ENCODE measurements at regions not wholly inside any gene's neighbourhood (a gene's known extent, or its start where the extent isn't known, plus 50 kb on each side); places are given as distances from the start of the nearest gene placed in this dataset.

DNA sequence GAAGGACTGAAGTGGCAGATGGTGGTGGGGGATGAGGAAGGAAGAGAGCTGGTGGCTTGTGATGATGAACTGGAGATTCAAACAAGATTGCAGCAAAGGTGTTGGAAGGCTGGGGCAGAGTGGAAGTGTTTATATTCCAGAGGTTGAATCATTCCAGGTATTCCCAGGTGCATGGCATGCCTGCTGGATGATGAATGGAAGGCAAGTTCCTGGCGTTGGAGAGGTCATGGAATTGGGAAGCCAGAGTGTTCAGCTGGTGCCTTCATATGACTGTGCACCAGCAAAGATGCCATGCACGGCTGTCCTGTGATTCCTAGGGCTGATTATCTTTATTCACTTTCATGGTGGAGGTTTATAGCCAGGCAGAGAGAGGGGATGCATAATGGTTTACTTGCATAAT is 135.8 kb upstream of the PUDP start:
- no peak for DNase-seq (ENCODE audit: low spot score)

GRCh38 chrX:7280520-7280919 is 132.6 kb upstream of the PUDP start:
- DNase-seq (ENCODE audit: low spot score) = no peak

DNA sequence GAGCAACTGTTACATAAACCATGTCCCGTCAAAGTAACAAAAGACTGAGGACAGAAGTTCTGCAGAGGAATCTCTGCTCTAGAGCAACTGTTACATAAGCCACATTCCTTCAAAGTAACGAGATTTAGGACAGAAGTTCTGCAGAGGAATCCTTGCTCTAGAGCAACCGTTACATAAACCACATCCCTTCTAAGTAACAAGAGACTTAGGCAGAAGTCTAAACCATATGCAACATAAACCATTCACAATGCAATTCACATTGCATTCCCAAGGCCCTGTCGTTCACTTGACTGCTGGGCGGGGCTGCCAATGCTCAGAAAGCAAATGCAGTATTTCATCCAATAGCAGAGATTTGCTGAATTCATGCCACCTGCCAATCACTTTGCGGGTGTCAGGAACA is 124.4 kb upstream of the PUDP start:
- DNase-seq (ENCODE audit: low spot score) = no peak

DNA sequence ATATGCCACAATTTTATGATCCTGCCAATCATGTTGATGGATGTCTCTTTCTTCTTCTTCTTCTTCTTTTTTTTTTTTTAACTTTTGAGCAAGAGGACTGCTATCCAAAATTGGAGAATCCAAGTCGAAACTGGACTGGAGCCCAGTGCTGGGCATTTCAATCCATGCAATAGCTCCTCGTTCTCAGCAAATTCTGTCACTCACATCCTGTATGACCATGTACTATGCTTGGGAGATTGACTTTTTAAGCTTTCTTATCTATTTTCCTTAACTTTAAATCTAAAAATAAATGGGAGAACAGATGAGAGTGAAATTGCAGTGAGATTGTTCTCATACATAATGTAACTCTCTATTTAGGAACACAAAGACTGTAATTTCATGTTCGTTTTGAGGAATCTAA is 123.0 kb upstream of the PUDP start:
- no peak for DNase-seq (ENCODE audit: low spot score)

DNA sequence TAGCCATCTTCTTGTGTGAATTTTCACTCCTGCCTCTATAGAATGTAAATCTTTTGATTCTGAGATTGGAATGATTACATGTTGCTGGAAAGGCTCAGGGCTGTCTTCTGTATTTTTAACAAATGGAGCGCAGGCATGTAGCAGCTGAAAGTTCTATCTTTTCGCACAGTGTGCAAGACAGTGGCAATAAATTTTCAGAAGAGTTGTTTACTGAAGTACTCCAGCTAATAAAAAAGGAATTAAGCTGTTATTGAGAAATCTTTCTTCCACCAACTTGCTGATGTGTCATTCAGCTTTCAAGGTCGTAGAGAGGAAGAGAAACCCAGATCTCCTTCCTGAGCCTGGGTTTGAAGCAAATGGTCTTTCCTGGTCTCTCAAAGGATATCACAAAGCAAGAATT is 122.0 kb upstream of the PUDP start:
- no peak for DNase-seq (ENCODE audit: low spot score)

- DNase-seq (ENCODE audit: low spot score) = no peak
Measured at GRCh38 chrX:7269589-7269988, 121.6 kb upstream of the PUDP start.

DNA sequence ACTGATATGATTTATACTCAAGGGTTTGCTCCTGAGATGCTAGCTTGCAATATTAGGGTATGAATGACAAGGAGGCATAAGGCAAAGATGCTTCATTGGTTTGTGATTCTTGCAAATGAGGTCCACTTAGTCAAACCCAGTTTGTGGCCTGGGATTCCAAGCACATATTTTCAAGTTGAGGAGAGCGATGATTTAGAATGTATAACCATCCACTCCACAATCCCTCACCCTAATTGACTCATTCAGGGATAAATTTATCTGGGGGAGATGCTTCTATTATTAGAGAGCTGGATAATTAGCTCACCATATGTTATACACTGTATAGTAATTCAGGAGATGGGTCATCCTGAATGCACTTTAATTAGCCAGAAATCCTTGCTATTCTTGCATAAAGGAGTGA is 118.3 kb upstream of the PUDP start:
- no peak for DNase-seq (ENCODE audit: low spot score)

DNA sequence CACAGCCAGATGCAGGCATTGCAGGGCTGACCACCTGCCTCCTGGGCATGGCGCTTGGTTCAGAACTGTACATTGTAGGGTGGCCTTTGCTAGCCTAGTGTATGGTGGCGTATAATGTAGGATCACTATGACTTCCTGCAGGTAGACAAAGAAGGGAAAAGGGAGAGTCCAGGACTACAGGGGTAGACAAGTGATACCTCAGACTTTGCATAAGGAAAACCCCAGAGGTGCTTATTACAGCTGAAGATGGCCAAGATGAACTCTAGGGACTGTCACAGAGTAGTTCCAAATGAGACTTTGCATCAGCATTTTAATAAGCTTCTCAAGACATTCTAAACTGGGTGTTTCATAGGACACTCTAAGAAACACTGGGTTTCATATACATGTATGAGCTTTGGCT is 116.4 kb upstream of the PUDP start:
- DNase-seq (ENCODE audit: low spot score) = no peak

DNA sequence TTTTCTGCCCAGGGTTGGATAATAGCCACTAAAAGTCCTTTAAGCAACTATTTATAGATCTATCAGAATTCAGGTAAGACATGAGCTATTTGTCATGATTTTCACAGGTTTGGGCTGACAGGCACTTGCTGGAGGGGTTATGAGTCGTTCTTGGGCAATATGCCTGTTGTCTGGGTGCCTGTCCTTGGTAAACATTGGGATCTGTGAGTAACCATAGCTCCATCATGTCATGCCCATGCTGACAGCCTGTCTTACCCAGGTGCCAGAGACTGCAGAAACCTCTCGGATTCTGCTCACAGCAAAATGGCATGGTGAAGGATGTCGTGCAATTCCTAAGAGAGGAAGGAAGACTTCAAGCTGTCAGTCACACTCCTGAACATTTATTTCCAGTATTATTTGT is 116.0 kb upstream of the PUDP start:
- no peak for DNase-seq (ENCODE audit: low spot score)

- no peak for DNase-seq (ENCODE audit: low spot score)
Measured at GRCh38 chrX:7263330-7263729, 115.4 kb upstream of the PUDP start.

DNA sequence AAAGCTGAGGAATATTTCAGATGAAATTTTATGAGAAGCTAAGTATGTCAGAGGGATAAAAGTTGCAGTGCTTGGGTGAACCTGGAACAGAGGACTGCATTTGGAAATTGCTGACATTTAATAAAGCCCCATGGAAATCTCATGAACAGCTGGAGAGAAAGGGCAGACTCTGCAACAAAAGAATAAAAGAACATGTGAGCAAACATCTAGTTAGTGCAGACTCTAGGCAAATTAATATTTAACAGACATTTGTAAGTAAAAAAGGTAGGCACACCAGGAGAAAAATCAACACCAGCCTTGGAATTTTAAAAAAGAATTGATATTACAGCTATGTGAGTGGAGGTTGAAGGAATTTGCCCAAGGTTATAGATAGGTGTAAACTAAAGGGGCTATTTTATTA is 114.6 kb upstream of the PUDP start:
- DNase-seq (ENCODE audit: low spot score) = no peak

- DNase-seq (ENCODE audit: low spot score) = no peak
Measured at GRCh38 chrX:7261672-7262332, 113.8 kb upstream of the PUDP start.

DNA sequence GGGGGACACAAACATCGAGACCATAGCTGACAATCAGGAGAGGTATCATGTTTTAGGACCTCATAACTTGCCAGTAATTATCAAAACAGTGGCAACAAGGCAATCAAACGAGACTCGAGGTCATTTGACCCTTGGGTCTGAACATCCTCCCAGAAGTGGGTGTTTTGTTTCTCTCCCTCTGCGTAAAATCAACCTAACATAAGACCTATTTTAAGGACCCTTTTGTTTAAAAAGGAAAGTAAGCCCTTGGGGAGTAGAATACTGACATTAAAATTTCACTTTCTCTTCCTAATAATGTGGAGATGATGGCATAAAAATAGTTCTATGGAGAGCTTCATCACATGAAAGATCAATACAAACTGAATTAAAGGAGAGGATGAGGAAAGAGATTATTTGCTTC is 106.2 kb upstream of the PUDP start:
- DNase-seq (ENCODE audit: low spot score) = no peak

DNA sequence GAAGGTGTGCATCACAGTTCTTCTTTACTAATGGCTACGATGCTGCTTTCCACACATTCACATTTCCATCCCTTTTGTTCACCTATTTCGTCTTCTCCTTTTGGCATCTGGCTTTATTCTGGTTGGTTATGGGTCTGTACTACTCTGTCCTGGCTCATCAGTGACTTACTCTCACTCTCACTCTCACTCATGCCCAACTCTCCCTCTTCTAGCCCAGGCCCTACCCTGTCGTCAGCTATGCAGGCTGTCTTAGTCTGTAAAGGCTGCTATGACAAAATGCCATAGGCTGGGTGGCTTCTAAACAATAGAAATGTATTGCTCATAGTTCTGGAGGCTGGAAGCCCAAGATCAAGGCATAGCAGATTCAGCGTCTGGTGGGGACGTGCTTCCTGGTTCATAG is 105.6 kb upstream of the PUDP start:
- no peak for DNase-seq (ENCODE audit: low spot score)

- DNase-seq (ENCODE audit: low spot score) = no peak
Measured at GRCh38 chrX:7252013-7252610, 104.2 kb upstream of the PUDP start.

DNA sequence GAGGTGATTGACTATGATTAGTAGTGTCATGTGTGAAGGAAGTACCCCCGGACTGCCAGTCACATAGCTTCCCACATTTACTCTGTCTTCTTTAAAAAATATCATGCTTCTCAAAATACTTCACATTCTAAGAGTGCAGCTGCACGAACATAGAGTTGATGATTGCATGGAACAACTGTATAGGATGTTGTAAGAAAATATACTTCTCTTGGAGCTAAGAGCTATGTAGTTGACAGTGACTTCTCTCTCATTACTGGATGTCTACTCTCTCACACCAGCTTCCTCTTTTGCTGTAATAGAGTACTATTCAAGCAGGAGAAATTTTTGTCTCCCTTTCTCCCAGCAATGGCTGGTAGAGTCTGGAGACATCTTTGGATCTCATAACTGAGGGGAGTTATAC is 99.4 kb upstream of the PUDP start:
- no peak for DNase-seq (ENCODE audit: low spot score)

GRCh38 chrX:7244405-7244804 is 96.5 kb upstream of the PUDP start:
- DNase-seq (ENCODE audit: low spot score) = no peak

DNA sequence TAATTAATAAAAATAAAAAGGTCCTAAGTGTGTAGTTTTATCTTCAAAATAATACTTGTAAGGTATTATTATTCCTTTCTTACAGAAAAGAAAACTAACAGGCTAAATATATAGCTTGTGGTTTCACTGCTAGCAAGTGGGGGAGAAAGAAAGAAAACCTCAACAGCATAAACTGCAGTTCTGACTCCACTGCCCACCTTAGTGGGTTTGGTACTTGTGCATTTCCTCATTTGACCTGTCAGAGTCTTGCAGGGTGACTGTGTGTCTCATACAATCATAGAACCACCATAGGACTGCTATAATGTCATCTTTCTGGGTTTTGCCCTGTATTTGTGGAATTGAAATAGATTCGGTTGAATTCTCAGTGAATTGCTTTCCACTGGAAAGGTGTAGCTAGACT is 94.7 kb upstream of the PUDP start:
- DNase-seq (ENCODE audit: low spot score) = no peak

DNA sequence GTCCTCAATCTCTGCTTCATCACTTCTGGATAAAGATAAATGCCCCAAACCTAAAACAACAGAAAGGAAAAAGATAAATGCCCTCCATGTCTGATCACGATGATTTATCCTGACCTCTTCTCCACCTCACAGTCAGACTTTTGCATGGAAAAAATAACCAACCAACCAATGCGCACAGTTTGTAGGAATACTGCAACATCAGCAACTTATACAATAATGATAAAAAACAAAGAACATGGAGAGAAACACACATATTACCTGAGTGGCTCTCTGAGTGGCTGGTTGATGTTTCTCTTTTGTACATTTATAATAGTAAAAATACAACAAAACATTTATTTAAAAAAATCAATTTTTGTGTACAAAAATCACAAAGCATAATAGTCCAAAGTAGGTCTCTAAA is 93.0 kb upstream of the PUDP start:
- no peak for DNase-seq (ENCODE audit: low spot score)

DNA sequence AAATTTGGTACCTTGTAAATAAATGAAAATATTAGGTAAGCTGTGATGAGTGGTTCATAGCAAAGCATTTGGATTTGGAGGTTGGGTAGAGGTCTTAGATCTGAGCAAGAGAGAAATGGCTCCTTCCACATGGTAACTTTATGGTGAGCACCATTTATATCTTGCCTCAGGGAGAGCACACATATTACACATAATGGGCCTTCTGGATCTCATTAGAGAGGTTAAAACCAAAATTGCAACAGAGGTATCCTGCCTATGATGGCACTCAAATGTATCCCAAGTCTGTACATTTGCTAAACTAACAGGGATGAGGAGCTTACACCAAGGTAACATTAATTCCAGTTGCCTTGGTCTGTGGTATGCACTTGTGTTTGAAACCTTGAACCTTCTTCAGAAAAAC is 87.1 kb upstream of the PUDP start:
- DNase-seq (ENCODE audit: low spot score) = no peak

DNA sequence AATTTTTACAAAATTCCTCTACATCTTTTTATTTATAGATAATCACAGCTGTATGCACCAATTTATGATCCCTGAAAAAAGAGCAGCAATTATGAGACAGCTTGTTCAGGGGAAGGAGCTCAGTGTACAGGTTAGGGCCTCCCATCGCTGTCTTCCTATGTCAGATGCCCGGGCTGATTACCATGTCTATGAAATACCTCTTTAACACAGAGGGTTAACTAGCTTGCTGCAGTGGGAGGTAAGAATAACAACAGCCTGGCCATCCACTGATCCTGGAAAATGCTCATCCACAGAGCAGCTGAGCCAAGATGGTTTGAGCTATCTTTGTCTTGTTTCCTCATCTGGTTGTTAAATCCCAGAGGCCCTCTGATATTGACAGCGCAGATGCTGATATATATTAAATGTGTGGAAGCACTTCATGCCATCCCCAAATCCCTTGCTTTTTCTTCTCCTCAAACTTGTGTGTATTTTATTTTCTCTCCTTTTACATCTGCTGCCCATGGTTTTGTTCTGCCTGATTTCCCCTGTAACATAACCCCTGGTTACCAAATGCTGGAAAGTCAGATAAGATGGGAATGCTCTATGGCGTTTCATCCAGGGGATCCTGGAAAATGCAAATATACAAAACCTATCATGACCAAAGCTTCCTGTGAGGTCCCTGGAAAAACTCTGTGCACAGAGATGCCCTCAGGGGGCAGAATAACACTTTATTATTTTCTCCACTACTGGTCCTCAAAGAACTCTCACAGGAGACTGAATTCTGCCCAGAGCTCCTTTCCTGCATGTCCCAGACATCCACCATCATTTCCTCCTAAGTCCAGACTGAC is 85.8 kb upstream of the PUDP start:
- DNase-seq (ENCODE audit: low spot score) = no peak

DNA sequence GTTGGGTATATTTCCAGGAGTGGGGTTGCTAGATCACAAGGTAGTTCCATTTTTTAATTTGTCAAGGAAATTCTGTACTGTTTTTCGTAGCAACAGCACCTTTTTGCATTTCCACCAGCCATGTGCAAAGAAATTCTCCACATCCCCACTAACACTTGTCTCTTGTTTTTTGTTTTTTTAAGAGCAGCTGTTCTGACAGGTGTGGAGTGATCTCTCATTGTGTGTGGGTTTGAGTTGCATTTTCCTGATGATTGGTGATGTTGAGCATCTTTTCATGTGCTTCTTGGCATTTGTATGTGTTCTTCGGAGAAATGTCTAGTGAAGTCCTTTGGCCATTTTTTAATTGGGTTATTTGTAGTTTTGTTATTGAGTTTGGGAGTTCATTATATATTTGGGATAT is 80.3 kb upstream of the PUDP start:
- no peak for DNase-seq (ENCODE audit: low spot score)

GRCh38 chrX:7225338-7225737 is 77.4 kb upstream of the PUDP start:
- no peak for DNase-seq (ENCODE audit: low spot score)

Data from H4 (cell line).